ENCODE measurements at regions not wholly inside any gene's neighbourhood (a gene's known extent, or its start where the extent isn't known, plus 50 kb on each side); places are given as distances from the start of the nearest gene placed in this dataset.

DNA sequence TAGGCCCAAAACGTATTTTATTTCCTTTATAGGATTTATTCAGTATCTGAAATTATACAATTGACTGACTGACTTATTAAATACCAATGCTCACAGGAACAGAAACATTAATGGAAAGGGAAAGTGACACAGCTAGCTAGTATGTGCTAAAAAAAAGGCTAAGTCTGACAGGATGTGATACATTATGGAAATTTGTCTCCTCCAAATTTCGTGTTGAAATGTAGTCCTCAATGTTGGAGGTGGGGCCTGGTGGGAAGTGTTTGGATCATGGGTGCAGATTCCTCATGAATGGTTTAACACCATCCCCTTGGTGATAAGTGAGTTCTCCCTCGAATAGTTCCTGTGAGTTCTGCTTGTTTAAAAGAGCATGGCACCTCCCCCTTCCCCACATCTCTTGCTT is 70.6 kb upstream of the WDR75 start:
- DNase-seq (ENCODE audit: low read depth), result no peak
- H3K4me3 ChIP-seq (ENCODE audit: low read depth, low read length), result no peak overlapping the region
- TF ChIP-seq, protein P1, sequence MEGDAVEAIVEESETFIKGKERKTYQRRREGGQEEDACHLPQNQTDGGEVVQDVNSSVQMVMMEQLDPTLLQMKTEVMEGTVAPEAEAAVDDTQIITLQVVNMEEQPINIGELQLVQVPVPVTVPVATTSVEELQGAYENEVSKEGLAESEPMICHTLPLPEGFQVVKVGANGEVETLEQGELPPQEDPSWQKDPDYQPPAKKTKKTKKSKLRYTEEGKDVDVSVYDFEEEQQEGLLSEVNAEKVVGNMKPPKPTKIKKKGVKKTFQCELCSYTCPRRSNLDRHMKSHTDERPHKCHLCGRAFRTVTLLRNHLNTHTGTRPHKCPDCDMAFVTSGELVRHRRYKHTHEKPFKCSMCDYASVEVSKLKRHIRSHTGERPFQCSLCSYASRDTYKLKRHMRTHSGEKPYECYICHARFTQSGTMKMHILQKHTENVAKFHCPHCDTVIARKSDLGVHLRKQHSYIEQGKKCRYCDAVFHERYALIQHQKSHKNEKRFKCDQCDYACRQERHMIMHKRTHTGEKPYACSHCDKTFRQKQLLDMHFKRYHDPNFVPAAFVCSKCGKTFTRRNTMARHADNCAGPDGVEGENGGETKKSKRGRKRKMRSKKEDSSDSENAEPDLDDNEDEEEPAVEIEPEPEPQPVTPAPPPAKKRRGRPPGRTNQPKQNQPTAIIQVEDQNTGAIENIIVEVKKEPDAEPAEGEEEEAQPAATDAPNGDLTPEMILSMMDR (IDR thresholded peaks at IDR 0.05; ENCODE audit: insufficient read depth, low read depth, low read length), result no peak

- TF ChIP-seq, protein P1 (IDR thresholded peaks at IDR 0.05; ENCODE audit: insufficient read depth, low read depth, low read length), result no peak
- peak; percentile 47 for DNase-seq (ENCODE audit: low read depth)
Measured at GRCh38 chr2:189372688-189373257, 68.5 kb upstream of the WDR75 start.

DNA sequence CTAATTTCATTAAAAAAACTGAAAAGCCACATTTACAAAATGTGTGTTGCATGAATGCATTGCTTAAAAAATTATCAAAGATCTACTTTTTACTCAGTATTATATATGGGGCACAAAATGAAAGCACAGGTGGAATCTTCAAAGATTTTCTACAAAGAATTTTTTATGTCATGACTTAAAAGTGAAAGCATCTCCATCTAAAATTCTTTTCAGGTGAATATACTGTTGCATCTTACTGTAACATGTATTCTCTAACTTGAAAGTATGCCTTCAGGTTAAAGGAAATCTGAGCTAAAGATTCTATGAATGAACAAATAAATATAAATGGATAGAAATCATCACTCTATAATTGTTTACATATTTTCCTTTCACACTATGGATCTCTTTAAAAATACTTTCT is 66.8 kb upstream of the WDR75 start:
- TF ChIP-seq, protein P1 (IDR thresholded peaks at IDR 0.05; ENCODE audit: insufficient read depth, low read depth, low read length), result no peak
- no peak overlapping the region for H3K4me3 ChIP-seq (ENCODE audit: low read depth, low read length)
- DNase-seq (ENCODE audit: low read depth), result no peak

More at GRCh38 chr2:189372688-189373257, 68.5 kb upstream of the WDR75 start:
- no peak overlapping the region for H3K4me3 ChIP-seq (ENCODE audit: low read depth, low read length)

GRCh38 chr2:189375842-189376241 is 65.4 kb upstream of the WDR75 start:
- no peak for DNase-seq (ENCODE audit: low read depth)
- H3K4me3 ChIP-seq (ENCODE audit: low read depth, low read length), result no peak overlapping the region
- TF ChIP-seq, protein P1 (IDR thresholded peaks at IDR 0.05; ENCODE audit: insufficient read depth, low read depth, low read length), result no peak

DNA sequence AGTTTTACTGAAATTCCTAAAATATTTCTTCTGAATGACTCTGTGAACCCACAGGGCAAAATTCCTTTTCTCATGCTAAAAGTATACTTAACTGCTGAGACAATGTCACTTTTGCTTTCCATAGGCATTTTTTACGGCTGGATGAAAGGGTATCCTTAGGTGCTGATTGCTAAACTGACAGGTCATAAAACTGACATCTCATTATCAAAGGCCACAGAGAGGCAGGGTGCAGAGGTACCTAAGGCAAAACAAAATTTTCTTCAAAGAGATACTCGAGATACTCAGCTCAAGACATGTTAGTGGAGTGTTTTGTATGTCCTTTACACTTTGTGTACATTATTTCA is 62.0 kb upstream of the WDR75 start:
- peak overlapping the region; percentile 28 for H3K4me3 ChIP-seq (ENCODE audit: low read depth, low read length)
- no peak for DNase-seq (ENCODE audit: low read depth)
- TF ChIP-seq, protein P1 (IDR thresholded peaks at IDR 0.05; ENCODE audit: insufficient read depth, low read depth, low read length), result no peak

DNA sequence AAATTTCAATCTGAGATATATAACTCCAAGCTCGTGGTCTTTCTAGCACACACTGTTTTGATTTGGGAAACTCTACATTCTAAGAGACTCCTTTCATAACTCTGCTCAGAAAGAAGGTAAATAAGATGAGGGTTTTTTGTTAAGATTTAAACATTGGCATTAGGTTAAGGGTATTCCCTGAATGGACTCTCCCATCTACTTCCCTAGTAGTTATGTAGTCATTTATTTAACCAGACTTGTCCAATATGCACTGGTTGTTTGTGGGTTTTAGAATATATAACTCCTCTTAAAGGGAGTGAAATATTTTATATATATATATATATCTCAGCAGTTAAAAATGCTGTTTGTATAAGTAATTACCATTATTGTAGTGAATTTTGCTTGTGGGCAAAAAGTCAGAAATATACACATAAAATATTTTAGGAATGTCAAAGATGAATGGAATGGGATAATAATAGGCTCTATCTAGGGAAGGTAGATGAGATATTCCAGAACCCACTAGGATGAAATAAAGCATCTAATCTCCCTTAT is 61.5 kb upstream of the WDR75 start:
- TF ChIP-seq, protein P1 (IDR thresholded peaks at IDR 0.05; ENCODE audit: insufficient read depth, low read depth, low read length), result no peak
- DNase-seq (ENCODE audit: low read depth), result no peak
- no peak overlapping the region for H3K4me3 ChIP-seq (ENCODE audit: low read depth, low read length)

GRCh38 chr2:189382668-189383067 is 58.6 kb upstream of the WDR75 start:
- DNase-seq (ENCODE audit: low read depth), result no peak
- TF ChIP-seq, protein P1 (IDR thresholded peaks at IDR 0.05; ENCODE audit: insufficient read depth, low read depth, low read length), result no peak
- no peak overlapping the region for H3K4me3 ChIP-seq (ENCODE audit: low read depth, low read length)

Data from fibroblast of villous mesenchyme (primary cell).